ENCODE measurements at regions not wholly inside any gene's neighbourhood (a gene's known extent, or its start where the extent isn't known, plus 50 kb on each side); places are given as distances from the start of the nearest gene placed in this dataset.
"Not testable (repeated sequence)": the region's sequence is repeated elsewhere in the genome, so short reads cannot be mapped to it uniquely, and the experiment has no call there.

DNA sequence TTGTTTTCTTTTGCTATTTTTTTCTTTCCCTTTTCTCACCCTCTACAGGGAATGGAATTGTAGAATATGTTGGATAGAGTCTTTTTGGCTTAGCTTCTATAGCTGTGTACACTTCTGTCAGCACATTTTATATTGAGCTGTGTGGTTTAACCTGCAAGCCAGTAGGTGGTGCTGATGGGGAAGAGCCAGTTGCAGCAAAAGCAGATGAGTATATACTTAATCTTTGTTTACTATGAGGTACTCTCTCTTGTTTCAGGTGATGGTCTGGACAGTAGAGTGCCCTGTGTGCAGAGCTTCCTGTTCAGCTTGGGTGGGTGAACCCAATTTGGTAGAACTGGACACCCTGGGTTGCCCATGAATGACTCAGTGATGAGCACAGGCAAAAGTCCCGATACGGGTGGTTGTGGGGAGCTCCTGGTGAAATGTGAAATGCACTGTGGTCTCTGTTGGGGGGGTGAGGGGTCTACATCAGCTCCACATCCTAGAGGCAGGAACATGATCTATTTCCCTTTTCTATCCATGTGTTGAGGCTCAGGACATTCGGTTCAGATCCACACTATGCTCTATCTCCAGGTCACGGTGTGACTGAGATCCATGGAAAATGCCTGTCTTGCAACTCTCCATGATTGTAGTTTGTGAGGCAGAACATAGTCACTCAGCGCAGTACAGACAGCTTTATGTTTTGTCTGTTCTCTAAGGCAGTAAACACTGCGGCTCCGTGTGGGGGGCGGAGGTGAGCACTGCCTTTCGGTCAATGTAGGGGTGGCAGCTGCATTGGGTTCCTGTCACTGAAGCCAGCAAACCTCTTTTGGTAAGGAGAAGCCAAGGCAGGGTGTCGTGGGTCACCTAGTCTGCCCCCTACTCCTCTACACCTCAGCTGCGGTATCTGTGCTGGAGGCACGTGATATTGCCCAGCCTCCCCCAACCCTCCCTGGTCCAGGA, 353.2 kb downstream of the PRR16 start:
- DNase-seq (ENCODE audit: low spot score), result no peak

DNA sequence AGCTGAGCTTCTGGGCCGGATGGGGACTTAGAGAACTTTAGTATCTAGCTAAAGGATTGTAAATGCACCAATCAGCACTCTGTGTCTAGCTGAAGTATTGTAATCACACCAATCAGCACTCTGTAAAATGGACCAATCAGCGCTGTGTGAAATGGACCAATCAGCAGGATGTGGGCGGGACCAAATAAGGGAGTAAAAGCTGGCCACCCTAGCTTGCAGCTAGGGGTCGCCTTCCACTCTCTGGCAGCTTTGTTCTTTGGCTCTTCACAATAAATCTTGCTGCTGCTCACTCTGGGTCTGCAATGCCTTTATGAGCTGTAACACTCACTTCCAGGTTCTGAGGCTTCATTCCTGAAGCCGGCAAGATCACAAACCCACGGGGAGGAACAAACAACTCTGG, 354.0 kb downstream of the PRR16 start:
- no peak for DNase-seq (ENCODE audit: low spot score)

DNA sequence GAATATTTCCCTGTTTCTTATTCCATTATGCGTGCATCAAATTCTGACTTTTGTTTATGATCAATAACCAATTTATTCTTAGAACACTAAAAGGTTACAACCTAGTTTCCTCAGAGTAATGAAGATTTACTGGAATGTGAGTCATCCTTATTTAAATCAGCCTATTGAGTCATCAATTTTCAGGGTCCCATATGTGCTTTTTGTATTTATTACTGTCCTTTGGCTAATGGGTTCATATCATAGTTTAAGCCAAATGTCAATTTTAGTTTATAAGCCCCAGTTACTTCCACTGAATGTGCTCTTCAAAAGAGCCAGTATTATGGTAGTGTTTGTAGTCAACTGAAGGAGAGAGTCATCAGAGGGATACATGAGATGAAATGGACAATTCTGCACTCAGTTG, 359.2 kb downstream of the PRR16 start:
- DNase-seq (ENCODE audit: low spot score), result no peak

DNA sequence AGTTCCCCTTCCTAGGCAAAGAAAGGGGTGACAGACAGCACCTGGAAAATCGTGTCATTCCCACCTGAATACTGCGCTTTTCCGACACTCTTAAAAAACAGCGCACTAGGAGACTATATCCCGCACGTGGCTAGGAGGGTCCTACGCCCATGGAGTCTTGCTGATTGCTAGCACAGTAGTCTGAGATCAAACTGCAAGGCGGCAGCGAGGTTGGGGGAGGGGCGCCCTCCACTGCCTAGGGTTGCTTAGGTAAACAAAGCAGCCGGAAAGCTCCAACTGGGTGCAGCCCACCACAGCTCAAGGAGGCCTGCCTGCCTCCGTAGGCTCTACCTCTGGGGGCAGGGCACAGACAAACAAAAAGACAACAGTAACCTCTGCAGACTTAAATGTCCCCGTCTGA, 367.5 kb downstream of the PRR16 start:
- not testable (repeated sequence) for DNase-seq (ENCODE audit: low spot score)

DNA sequence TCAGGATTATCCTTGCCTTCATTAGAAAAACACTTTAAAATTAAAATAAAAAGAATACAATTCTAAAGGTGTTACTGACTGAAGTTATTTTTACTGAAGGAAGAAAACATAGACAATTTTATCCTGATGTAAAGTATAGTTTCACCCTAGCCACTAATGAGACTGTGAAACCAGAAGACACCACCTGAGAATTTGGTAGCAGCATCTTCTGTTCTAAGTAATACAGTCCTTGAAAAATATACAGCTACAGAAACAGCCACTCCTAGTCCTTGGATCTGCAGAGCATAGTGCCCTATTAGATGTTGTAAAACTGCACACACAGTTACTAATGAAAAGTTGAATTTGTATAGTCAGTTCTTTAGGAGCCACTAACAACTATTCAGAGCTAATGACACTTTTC, 377.7 kb downstream of the PRR16 start:
- DNase-seq (ENCODE audit: low spot score), result no peak

DNA sequence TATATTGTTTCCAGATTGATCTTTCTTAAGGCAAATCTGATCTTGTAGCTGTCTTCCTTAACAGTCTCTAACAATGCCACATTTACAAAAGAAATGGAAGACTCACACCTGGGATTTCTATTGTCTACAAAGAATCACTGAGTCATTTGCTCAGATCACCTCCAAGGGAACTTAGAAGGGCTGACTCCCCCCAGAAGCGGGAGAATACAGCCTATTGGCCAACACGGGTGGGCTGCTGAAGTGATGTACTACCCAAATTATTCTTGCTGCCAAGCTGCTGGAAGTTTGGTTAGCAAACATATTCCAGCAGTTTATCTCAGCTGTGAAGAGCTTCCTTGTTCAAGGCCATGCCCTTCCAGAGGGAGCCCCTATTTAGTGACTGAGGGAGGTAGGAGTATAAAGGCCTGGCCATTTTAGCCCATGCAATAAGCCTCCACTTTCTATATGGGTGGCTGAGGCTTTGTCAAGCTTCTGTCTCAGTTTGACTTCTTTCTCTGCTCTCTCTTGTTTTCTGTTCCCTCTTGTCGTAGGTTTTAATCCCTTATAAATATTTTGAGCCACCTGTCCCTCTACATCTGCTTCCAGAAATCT, 379.4 kb downstream of the PRR16 start:
- no peak for DNase-seq (ENCODE audit: low spot score)

DNA sequence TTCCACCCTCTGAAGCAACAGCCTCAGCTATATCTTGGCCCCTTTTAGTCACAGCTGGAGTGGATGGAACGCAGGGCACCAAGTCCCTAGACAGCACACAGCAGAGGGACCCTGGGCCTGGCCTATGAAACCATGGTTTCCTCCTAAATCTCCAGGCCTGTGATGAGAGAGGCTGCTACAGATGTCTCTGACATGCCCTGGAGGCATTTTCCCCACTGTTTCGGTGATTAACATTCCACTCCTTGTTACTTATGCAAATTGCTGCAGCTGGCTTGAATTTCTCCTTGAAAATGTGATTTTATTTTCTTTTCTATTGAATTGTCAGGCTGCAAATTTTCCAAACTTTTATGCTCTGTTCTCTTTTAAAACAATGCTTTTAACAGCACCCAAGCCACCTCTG, 384.8 kb downstream of the PRR16 start:
- no peak for DNase-seq (ENCODE audit: low spot score)

DNA sequence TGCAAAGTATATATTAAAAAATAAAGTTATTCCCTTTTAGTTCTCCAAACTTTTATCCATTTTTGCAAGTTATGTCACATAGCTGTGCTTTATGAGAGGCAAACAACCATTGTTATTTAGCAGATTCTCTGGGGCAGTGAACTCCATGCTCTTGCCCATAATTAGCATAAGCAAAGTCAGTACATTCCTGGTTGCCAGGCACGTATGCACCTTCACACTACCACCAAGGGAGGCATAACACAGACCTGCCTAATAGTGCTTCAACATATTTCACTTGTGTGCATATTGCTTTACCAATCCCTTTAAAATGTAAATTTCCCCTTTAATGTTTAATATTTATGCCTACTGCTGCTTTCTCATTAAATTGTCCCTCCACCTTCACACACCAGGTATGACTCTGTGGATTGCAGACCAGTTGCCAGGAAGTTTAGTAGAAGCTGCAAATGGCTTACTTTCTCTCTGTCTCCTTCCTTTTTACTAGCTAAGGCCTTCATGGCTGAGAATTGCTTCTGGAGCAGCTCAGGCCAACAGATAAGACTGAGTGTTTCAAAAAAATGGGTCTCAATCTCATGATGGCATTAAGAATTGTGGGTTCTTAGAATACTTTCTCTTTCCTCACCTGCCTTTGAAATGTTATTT, 388.2 kb downstream of the PRR16 start:
- no peak for DNase-seq (ENCODE audit: low spot score)

DNA sequence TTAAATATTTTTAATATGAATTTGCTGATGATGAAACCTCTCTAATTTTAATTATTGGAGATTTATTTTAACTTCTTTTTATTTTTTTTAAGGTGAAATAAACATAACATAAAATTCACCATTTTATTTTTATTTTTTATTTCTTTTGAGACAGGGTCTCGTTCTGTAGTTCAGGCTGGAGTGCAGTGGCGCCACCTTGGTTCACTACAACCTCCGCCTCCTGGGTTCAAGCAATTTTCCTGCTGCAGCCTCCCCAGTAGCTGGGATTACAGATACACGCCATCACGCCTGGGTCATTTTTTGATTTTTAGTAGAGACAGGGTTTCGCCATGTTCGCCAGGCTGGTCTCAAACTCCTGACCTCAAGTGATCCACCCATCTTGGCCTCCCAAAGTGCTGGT, 402.9 kb downstream of the PRR16 start:
- DNase-seq (ENCODE audit: low spot score), result no peak

DNA sequence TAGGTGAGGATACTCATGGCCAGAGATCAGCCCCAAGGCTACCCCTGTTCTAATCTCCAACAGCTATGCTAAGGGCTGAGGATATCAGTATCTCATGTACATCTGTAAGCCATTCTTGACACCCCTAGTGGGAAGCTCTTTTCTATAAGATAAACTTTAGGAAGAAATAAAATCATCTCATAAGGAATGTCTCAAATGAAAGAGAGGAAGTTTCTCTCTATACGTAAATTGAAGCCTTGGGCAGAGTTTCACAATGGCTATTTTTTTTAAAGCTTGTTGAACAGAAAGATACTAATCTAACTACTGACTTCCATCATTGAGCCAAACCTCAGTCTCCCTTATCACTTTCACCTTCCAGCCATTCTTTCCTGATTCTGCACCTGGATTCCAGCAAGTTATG, 405.7 kb downstream of the PRR16 start:
- no peak for DNase-seq (ENCODE audit: low spot score)

DNA sequence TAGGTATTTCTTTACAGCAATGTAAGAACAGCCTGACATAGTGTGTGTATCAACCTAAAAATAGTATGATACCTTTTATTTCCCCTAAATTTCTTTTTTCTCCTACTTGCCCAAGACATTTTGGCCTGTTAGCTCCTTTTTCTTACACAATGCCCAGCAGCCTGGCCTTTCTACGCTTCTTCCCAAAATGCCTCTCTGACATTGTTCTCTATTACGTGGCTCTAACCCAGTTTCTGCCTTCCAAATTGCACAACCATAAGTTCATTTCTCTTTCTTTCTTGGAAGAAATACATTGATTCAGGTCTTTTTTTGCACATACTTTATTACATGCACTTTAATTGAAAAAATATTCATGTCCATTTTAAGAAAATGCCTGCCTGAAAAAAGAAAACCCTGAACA, 408.2 kb downstream of the PRR16 start:
- no peak for DNase-seq (ENCODE audit: low spot score)

DNA sequence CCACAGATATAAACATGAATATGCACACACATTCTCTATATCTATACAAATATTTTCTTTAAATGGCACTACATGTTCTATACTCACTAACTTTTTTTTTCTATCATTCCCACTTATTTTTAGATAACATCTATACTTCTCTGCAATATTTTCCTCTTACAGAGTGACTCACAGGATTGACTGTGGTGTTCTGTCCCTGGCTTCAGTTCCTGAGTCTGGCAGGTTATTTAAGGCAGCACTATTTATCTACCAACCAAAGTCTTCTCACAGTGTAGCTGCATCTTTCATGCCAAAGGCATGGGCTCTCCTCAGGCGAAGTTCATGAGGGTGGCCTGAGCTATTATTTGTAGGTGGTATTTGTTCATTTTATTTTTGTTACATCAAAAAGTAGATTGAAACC, 409.0 kb downstream of the PRR16 start:
- DNase-seq (ENCODE audit: low spot score), result no peak

DNA sequence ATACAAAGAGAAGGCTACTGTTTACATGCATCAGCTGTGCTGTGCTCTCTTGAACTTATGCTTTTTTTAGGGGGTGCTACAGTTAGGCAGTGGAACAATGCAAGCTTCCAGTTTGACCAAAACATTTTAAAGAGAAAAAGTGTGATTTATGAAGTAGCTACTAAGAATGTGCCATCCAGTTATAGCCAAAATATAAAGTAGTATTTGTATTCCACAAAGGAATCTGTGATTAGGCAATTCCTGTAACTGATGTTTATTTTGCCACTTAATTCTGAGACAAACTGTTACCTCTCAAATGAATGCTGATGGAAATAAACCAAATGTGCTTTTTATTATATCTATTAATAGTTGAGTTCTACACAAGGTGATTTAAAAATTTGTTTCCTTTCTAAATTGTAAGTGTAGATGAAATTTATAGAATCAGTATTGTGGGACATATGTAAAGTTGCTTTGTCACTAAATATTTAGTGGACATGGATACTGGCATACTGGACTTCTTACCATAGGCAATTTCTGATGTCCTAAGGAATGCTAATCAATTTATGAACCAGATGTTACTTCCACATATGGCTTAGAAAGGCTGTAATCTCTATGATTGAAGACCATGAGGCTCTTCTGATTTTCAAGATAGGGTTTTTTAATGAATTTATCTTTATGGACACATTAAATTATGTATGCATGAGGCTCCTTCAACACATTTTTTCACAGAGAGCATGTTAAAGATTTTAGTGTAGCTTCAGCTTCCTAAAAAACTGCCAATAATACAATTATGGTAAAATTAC, 410.2 kb downstream of the PRR16 start:
- no peak for DNase-seq (ENCODE audit: low spot score)

DNA sequence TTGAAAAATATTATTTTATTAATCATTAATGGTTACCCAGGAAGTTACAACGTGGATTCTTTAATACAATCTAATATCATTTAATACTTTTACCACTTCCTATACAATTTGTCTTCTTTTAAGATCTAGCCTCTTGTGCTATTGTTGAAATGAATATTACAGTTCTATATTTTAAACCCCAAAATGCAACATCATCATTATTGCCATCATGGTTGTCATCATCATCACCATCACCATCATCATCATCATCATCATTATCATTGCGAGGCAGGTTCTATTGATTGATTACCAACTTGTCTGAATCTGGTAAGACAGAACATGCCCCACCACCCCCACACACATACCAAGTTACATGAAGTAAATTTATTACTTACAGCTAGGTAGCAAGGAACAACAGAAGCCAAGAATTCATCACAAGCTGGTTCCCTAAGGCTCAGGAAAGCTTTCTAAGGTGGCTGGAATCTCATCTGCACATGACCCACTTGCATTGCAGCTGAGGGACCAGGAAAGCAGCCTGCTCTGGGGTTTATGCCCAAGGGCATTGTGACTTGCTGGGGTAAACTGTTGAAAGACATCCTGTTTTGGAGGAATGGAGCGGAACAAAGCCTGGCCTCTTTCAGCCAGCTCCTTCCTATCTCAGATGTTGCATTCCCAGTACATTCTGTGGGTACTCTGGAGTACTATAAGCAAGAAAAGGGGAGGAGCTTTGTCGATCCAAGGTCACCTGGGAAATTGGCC, 418.1 kb downstream of the PRR16 start:
- no peak for DNase-seq (ENCODE audit: low spot score)

DNA sequence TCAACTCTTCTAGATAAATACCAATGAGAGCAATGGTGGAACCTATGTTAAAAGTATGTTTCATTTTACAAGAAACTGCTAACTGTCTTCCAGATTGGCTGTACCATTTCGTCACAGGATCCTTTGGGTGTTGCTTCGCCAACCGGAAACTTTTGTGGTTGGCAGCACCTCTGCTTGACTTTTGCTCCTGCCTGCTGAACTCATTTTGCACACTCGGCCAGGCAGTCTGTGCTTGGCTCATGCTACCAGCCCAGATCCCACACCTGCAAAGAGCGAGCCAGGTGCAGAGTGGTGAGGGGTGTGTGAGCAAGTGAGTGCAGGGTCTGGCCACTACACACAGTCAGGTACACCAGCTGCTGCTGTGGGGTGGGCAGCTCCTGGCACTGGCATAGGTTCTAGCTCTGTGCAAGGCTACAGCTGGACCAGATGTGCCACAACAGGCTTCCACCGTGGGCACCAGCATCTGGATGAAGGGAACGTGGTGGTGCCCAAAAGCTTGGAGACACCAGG, 422.3 kb downstream of the PRR16 start:
- no peak for DNase-seq (ENCODE audit: low spot score)

DNA sequence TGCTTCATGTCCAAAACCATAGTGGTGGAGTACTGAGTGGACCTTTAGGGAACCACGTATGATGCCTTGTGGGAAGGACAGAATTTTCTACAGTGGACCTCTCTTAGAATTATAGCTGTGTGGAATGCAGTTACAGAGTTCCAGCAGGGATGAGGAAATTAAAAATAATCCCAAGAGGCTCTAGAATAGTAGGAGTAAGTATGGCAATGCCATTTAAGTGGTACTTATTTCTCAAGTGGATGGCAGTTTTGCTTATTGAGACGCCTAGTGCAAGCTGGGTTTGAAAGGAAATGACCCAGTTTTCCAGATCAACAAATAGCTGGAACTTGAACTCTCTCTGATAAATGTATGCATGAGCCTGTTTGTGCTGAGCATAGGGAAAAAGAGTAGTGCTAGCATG, 431.6 kb downstream of the PRR16 start:
- DNase-seq (ENCODE audit: low spot score), result no peak

DNA sequence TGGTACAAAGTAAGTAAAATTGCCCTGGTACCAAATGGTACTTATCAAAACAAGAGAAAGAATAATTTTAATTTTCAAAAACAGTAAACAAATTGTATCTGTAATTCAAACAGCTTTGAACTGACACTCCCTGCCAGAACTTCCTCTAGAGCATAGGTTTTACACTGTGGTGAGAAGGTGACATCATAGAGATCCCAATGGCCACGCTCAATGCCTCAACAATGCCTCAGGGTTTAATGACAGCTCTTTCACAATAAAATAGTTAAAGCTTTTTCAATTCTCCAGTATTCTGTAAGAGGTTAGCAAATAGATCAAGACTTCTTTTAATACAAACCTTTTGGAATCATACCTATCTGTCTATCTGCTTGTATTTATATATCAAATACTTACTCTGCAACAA, 437.1 kb downstream of the PRR16 start:
- DNase-seq (ENCODE audit: low spot score), result no peak

DNA sequence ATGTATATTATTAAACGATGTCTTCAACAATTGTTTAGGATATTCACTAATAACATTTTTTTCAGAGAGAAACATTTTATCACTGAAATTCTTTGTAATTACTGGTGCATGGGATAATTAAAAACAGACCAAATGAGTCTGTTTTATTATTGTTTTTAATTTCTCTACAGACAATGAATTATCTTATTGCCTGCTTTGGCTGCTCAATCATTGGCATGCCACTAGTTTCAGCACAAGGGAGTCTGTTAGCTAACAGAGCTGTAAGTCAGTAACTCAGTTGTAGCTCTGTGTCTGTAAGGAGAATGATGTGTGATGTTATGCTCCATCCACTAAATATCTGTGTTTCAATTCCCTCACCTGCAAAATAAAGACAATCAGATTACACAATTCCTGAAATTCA, 443.9 kb downstream of the PRR16 start:
- DNase-seq (ENCODE audit: low spot score), result no peak

DNA sequence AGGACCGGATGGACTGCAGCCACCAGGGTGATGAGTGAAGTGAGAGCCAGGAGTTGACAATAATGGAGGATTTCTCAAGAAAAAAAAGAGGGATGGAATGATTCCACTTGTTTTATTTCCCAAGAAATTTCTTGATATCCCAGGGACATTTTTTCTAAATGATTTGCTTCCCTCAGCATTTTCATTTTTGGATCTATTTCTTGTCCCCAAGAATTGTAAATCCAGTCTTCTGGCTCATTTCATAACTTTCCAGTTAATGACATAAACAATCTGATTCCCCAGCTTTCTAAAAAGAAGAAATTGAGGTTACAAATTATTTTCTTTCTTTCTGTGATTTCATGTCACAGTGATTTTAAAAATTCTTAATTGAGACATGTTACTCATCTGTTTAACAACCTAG, 446.5 kb downstream of the PRR16 start:
- DNase-seq (ENCODE audit: low spot score), result no peak

DNA sequence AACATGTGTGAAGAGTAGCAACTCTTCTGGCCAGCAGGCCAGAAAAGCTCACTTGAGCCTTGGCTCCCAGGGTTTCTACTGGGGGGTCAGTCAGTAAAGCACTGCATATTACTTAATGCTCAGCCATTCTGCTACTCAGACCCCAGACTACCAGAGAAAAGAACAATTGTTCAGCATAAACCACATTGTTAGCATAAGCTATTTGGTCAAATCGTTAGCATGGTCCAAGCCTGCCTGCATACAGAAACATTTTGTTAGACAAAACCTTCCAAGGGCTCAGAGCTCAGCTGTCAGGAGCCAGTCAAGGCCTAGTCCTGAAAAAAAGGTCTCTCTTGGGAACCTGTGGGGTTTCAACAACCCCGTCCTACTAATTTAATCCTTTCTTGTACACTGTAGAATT, 449.3 kb downstream of the PRR16 start:
- DNase-seq (ENCODE audit: low spot score), result no peak

DNA sequence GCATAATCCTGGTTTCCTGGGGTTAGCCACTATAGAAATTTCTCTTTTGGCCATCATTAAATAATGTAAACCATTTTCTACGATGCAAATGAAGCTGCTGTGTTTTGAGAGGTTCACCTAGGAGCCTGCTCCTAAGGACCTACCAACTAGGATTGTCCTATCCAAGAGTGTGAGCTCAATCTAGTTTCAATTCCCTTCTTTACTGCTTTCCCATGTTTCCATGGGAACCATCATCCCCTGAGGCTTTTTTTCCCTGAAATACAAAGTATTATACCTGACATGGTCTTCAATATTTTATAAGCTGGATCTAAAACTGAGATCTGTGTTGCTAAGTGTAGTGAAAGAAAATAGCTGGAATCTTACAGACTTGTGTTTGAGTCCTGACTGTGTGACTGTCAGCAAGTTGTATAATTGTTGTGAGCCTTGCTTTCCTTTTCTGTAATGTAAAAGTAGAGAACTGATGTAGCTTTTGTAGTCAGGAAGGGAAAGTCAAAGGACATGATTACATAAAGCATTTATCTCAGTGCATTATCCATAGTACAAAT, 453.2 kb downstream of the PRR16 start:
- DNase-seq (ENCODE audit: low spot score), result no peak
